Testis (tissue), 2 donors: ENCODE measurements at regions not wholly inside any gene's neighbourhood (a gene's known extent, or its start where the extent isn't known, plus 50 kb on each side); places are given as distances from the start of the nearest gene placed in this dataset.

Experiments
- POLR2A ChIP-seq: fragments of 450-650 bp; IDR thresholded peaks from one replicate; pipeline ENCODE4 v1.6.1; 2017; ENCODE audit warnings: antibody characterized with exemption, mild to moderate bottlenecking, moderate library complexity
- TF ChIP-seq, protein P1 (sequence below), 3 experiments: fragments of 450-650 bp in 2 of 3; fragments of 200-600 bp in 1 of 3; sonication (generic) in 1 of 3; IDR thresholded peaks; one replicate each; pipeline ENCODE4 v1.5.1; 2016 to 2019; ENCODE audit warnings: antibody characterized with exemption in 3 of 3, mild to moderate bottlenecking in 2 of 3, moderate library complexity in 1 of 3

GRCh38 chr2:152930501-152930900 lies 212.1 kb downstream of the ARL6IP6 start:
- TF ChIP-seq, protein P1, sequence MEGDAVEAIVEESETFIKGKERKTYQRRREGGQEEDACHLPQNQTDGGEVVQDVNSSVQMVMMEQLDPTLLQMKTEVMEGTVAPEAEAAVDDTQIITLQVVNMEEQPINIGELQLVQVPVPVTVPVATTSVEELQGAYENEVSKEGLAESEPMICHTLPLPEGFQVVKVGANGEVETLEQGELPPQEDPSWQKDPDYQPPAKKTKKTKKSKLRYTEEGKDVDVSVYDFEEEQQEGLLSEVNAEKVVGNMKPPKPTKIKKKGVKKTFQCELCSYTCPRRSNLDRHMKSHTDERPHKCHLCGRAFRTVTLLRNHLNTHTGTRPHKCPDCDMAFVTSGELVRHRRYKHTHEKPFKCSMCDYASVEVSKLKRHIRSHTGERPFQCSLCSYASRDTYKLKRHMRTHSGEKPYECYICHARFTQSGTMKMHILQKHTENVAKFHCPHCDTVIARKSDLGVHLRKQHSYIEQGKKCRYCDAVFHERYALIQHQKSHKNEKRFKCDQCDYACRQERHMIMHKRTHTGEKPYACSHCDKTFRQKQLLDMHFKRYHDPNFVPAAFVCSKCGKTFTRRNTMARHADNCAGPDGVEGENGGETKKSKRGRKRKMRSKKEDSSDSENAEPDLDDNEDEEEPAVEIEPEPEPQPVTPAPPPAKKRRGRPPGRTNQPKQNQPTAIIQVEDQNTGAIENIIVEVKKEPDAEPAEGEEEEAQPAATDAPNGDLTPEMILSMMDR (IDR thresholded peaks at IDR 0.05), result no peak
- no peak for TF ChIP-seq POLR2A
